K562 (cell line): ENCODE measurements at regions not wholly inside any gene's neighbourhood (a gene's known extent, or its start where the extent isn't known, plus 50 kb on each side); places are given as distances from the start of the nearest gene placed in this dataset.

Experiments used
- BCOR ChIP-seq: fragments of 450-650 bp; IDR thresholded peaks from 2 replicates; pipeline ENCODE4 v1.6.1; 2016
- EP400 ChIP-seq: fragments of 450-650 bp; IDR thresholded peaks from 2 replicates; pipeline ENCODE4 v1.6.1; 2017; ENCODE audit warnings: antibody characterized with exemption, mild to moderate bottlenecking, moderate library complexity
- EZH2 ChIP-seq: IDR thresholded peaks from 2 replicates; pipeline ENCODE4 v1.6.1; 2012; ENCODE audit warnings: low read depth, mild to moderate bottlenecking, inconsistent platforms, low read length, borderline replicate concordance
- MAFF ChIP-seq: IDR thresholded peaks from 2 replicates; pipeline ENCODE4 v1.6.1; 2012; ENCODE audit warnings: low read length, improper control_type of control experiment
- MED1 ChIP-seq: sonication (generic); formaldehyde crosslinking; IDR thresholded peaks from 2 replicates; pipeline ENCODE4 v1.8.1; 2023; ENCODE audit warnings: missing genetic modification reagents, borderline replicate concordance
- NCOR1 ChIP-seq: fragments of 450-650 bp; IDR thresholded peaks from 2 replicates; pipeline ENCODE4 v1.6.1; 2016; ENCODE audit warnings: mild to moderate bottlenecking, moderate library complexity
- PRDM10 ChIP-seq: fragments of 450-650 bp; IDR thresholded peaks from 2 replicates; pipeline ENCODE4 v1.6.1; 2018; ENCODE audit not compliant: partially characterized antibody
- PRMT5 ChIP-seq: sonication (generic); formaldehyde crosslinking; IDR thresholded peaks from 2 replicates; pipeline ENCODE4 v1.5.0; 2020; ENCODE audit warnings: missing genetic modification reagents
- PRPF4 ChIP-seq: fragments of 200-400 bp; formaldehyde crosslinking; IDR thresholded peaks from one replicate; pipeline ENCODE4 v1.6.1; 2017; ENCODE audit warnings: low read length, low read depth, mild to moderate bottlenecking; ENCODE audit not compliant: insufficient read depth, poor library complexity, severe bottlenecking
- SMARCE1 ChIP-seq: fragments of 450-650 bp; IDR thresholded peaks from 2 replicates; pipeline ENCODE4 v1.7.1; 2016; ENCODE audit warnings: mild to moderate bottlenecking
- ZBTB1 ChIP-seq: sonication (generic); formaldehyde crosslinking; IDR thresholded peaks from 2 replicates; pipeline ENCODE4 v1.8.1; 2023; ENCODE audit warnings: missing genetic modification reagents, low read depth, mild to moderate bottlenecking, borderline replicate concordance
- ZBTB11 ChIP-seq, 3 experiments: fragments of 200-800 bp in 1 of 3; fragments of 250-450 bp in 1 of 3; fragments of 450-650 bp in 1 of 3; sonication (Bioruptor Pico) in 1 of 3; sonication (Bioruptor generic) in 1 of 3; formaldehyde crosslinking in 1 of 3; IDR thresholded peaks; 2 replicates each; pipeline versions ENCODE4 v1.6.1 to v1.8.0; 2016 to 2022; ENCODE audit warnings: mild to moderate bottlenecking in 2 of 3, missing genetic modification characterization in 2 of 3, missing compliant biosample characterization in 1 of 3, moderate library complexity in 1 of 3
- ZBTB8A ChIP-seq: fragments of 450-650 bp; IDR thresholded peaks from 2 replicates; pipeline ENCODE4 v1.6.1; 2018; ENCODE audit warnings: mild to moderate bottlenecking, moderate library complexity; ENCODE audit not compliant: partially characterized antibody
- TF ChIP-seq, protein P1 (sequence below): sonication (generic); formaldehyde crosslinking; IDR thresholded peaks from 2 replicates; pipeline ENCODE4 v1.8.0; 2022; ENCODE audit warnings: mild to moderate bottlenecking, low read depth, missing genetic modification reagents
- TF ChIP-seq, protein P2 (sequence below), 3 experiments: IDR thresholded peaks in 2 of 3; conservative IDR thresholded peaks in 1 of 3; 2 replicates each; pipeline ENCODE4 v1.5.1; 2011 to 2012; ENCODE audit warnings: low read length in 3 of 3, mild to moderate bottlenecking in 3 of 3, control low read depth in 2 of 3, improper control_type of control experiment in 1 of 3, inconsistent platforms in 1 of 3, low read depth in 1 of 3, mixed read lengths in 1 of 3, moderate library complexity in 1 of 3; ENCODE audit not compliant: insufficient read depth in 2 of 3
- TF ChIP-seq, protein P3 (sequence below): fragments of 450-650 bp; IDR thresholded peaks from 2 replicates; pipeline ENCODE4 v1.6.1; 2014; ENCODE audit warnings: low read depth, mild to moderate bottlenecking, moderate library complexity, borderline replicate concordance

DNA sequence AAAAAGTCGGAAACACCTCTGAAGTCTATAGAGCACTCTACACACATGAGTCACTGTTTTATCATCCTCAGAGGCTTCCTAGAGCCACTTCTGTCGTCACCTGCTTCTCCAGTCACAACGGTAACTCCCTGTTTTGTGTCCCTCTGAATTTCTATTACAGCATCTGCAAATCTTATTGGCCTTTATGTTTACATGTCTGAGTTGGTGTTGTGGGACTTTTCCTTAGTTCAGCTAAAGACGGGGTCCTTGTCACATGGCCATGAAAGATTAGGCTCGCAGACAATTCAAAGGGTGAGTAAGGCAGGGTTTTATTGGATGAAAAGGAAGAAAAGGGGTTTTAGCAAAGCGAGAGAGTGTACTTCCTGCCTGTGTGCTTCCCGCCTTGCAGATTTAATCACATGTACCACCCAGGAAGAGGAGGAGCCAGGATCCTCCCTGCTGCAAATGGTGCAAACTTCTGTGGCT, 185.6 kb downstream of the LPIN1 start (continued):
- peak; percentile 8 for TF ChIP-seq PRDM10
- TF ChIP-seq ZBTB1 = no peak
- TF ChIP-seq EZH2 = no peak
- TF ChIP-seq, protein P1, sequence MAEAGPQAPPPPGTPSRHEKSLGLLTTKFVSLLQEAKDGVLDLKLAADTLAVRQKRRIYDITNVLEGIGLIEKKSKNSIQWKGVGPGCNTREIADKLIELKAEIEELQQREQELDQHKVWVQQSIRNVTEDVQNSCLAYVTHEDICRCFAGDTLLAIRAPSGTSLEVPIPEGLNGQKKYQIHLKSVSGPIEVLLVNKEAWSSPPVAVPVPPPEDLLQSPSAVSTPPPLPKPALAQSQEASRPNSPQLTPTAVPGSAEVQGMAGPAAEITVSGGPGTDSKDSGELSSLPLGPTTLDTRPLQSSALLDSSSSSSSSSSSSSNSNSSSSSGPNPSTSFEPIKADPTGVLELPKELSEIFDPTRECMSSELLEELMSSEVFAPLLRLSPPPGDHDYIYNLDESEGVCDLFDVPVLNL (CRISPR knock-in tag) = 0 out of 2 replicates have a peak, but pooled peaks have one; percentile 40
- TF ChIP-seq MAFF = no peak
- TF ChIP-seq, protein P2, sequence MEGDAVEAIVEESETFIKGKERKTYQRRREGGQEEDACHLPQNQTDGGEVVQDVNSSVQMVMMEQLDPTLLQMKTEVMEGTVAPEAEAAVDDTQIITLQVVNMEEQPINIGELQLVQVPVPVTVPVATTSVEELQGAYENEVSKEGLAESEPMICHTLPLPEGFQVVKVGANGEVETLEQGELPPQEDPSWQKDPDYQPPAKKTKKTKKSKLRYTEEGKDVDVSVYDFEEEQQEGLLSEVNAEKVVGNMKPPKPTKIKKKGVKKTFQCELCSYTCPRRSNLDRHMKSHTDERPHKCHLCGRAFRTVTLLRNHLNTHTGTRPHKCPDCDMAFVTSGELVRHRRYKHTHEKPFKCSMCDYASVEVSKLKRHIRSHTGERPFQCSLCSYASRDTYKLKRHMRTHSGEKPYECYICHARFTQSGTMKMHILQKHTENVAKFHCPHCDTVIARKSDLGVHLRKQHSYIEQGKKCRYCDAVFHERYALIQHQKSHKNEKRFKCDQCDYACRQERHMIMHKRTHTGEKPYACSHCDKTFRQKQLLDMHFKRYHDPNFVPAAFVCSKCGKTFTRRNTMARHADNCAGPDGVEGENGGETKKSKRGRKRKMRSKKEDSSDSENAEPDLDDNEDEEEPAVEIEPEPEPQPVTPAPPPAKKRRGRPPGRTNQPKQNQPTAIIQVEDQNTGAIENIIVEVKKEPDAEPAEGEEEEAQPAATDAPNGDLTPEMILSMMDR (IDR thresholded peaks at IDR 0.05 in 2 of 3, conservative IDR thresholded peaks at IDR 0.05 in 1 of 3; ENCODE audit: insufficient read depth in 2 of 3, low read depth in 1 of 3, low read length in 3 of 3) = no peak
- TF ChIP-seq ZBTB11 (CRISPR knock-in tag; IDR thresholded peaks at IDR 0.05) = peak in 1 of 3 experiments; percentile 36; a peak in 1 of 6 replicates
- TF ChIP-seq ZBTB8A = peak; percentile 51
- TF ChIP-seq PRPF4 = no peak
- no peak for TF ChIP-seq BCOR
- TF ChIP-seq PRMT5 (CRISPR knock-in tag) = no peak
- TF ChIP-seq NCOR1 = 0 out of 2 replicates have a peak, but pooled peaks have one; percentile 14
- TF ChIP-seq SMARCE1 = peak; percentile 39; the same call in 1 of the 2 replicates
- TF ChIP-seq EP400 = peak; percentile 53
- no peak for TF ChIP-seq MED1 (CRISPR knock-in tag)
- TF ChIP-seq, protein P3, sequence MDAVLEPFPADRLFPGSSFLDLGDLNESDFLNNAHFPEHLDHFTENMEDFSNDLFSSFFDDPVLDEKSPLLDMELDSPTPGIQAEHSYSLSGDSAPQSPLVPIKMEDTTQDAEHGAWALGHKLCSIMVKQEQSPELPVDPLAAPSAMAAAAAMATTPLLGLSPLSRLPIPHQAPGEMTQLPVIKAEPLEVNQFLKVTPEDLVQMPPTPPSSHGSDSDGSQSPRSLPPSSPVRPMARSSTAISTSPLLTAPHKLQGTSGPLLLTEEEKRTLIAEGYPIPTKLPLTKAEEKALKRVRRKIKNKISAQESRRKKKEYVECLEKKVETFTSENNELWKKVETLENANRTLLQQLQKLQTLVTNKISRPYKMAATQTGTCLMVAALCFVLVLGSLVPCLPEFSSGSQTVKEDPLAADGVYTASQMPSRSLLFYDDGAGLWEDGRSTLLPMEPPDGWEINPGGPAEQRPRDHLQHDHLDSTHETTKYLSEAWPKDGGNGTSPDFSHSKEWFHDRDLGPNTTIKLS = no peak
